ENCODE measurements at regions not wholly inside any gene's neighbourhood (a gene's known extent, or its start where the extent isn't known, plus 50 kb on each side); places are given as distances from the start of the nearest gene placed in this dataset.

- H2BK120ac ChIP-seq (ENCODE audit: insufficient read depth, low read length, poor library complexity), result no peak overlapping the region
- no peak overlapping the region for H3K4me2 ChIP-seq (ENCODE audit: low read length)
- H3K23ac ChIP-seq (ENCODE audit: low read length), result no peak overlapping the region
- peaks cover 2% of the 10 kb centered on the region for H3K27me3 ChIP-seq (ENCODE audit: insufficient read depth, low read length)
- no peak overlapping the region for H3K4ac ChIP-seq (ENCODE audit: low read depth, low read length)
- H3K9ac ChIP-seq (ENCODE audit: low read length), result no peak overlapping the region
- no peak overlapping the region for H2AK5ac ChIP-seq (ENCODE audit: low read length)
- H4K8ac ChIP-seq (ENCODE audit: low read depth, low read length), result no peak overlapping the region
- no peak overlapping the region for H3K18ac ChIP-seq (ENCODE audit: low read length)
- H3K79me1 ChIP-seq (ENCODE audit: low read length), result no peaks in the 10 kb centered on the region
- H3K9me3 ChIP-seq (ENCODE audit: insufficient read depth, low read depth, low read length), result no peaks in the 10 kb centered on the region
- no peak overlapping the region for H2BK12ac ChIP-seq (ENCODE audit: low read length)
- no peak overlapping the region for H4K91ac ChIP-seq (ENCODE audit: low read depth, low read length)
- H3K4me1 ChIP-seq (ENCODE audit: control insufficient read depth in 1 of 2, insufficient read depth in 2 of 2, low read length in 2 of 2), result no peaks in the 10 kb centered on the region
- H3K79me2 ChIP-seq (ENCODE audit: control insufficient read depth, insufficient read depth, low read length, poor library complexity), result no peaks in the 10 kb centered on the region
- H3K36me3 ChIP-seq (ENCODE audit: control insufficient read depth in 1 of 2, insufficient read depth in 2 of 2, low read length in 2 of 2), result no peaks in the 10 kb centered on the region
- H3K27ac ChIP-seq (ENCODE audit: low read depth, low read length), result no peak overlapping the region
- no peak overlapping the region for H2BK5ac ChIP-seq (ENCODE audit: low read depth, low read length, poor library complexity)
- H2AFZ ChIP-seq (ENCODE audit: insufficient read depth, low read length, poor library complexity), result no peak overlapping the region
- H4K12ac ChIP-seq (ENCODE audit: low read depth, low read length), result no peak overlapping the region
- no peak overlapping the region for H3K4me3 ChIP-seq (ENCODE audit: low read depth, low read length)
- no CpG with 5 or more reads among the region's 4 CpGs for WGBS (ENCODE audit: extremely low coverage, insufficient coverage, insufficient read length)
- no peak overlapping the region for H3K14ac ChIP-seq (ENCODE audit: low read length)
- no peak for DNase-seq
Observed at GRCh38 chr10:9096288-9096687, 1041.8 kb downstream of the GATA3 start.

- Histone ChIP-seq H2AFZ (ENCODE audit: insufficient read depth, low read length, poor library complexity) (no peak overlapping the region), H4K91ac (ENCODE audit: low read depth, low read length) (no peak overlapping the region), H3K4ac (ENCODE audit: low read depth, low read length) (no peak overlapping the region), H3K23ac (ENCODE audit: low read length) (no peak overlapping the region), H4K8ac (ENCODE audit: low read depth, low read length) (no peak overlapping the region), H3K4me2 (ENCODE audit: low read length) (no peak overlapping the region), H2BK120ac (ENCODE audit: insufficient read depth, low read length, poor library complexity) (no peak overlapping the region), H3K9me3 (ENCODE audit: insufficient read depth, low read depth, low read length) (no peaks in the 10 kb centered on the region), H2BK5ac (ENCODE audit: low read depth, low read length, poor library complexity) (no peak overlapping the region), H3K36me3 (ENCODE audit: control insufficient read depth in 1 of 2, insufficient read depth in 2 of 2, low read length in 2 of 2) (no peaks in the 10 kb centered on the region), H3K79me1 (ENCODE audit: low read length) (no peaks in the 10 kb centered on the region), H4K12ac (ENCODE audit: low read depth, low read length) (no peak overlapping the region), H3K27ac (ENCODE audit: low read depth, low read length) (no peak overlapping the region), H3K27me3 (ENCODE audit: insufficient read depth, low read length) (peaks cover 2% of the 10 kb centered on the region), H2AK5ac (ENCODE audit: low read length) (no peak overlapping the region), H3K4me1 (ENCODE audit: control insufficient read depth in 1 of 2, insufficient read depth in 2 of 2, low read length in 2 of 2) (no peaks in the 10 kb centered on the region), H2BK12ac (ENCODE audit: low read length) (no peak overlapping the region), H3K9ac (ENCODE audit: low read length) (no peak overlapping the region), H3K18ac (ENCODE audit: low read length) (no peak overlapping the region), H3K4me3 (ENCODE audit: low read depth, low read length) (no peak overlapping the region), H3K79me2 (ENCODE audit: control insufficient read depth, insufficient read depth, low read length, poor library complexity) (no peaks in the 10 kb centered on the region), H3K14ac (ENCODE audit: low read length) (no peak overlapping the region)
- WGBS (ENCODE audit: extremely low coverage, insufficient coverage, insufficient read length), result no CpG with 5 or more reads among the region's 2 CpGs
- DNase-seq, result peak in 1 of 2 donors; percentile 58
Observed at GRCh38 chr10:9097206-9097990, 1042.9 kb downstream of the GATA3 start.

- H3K4me1 ChIP-seq (ENCODE audit: control insufficient read depth in 1 of 2, insufficient read depth in 2 of 2, low read length in 2 of 2), result no peaks in the 10 kb centered on the region
- H3K4me2 ChIP-seq (ENCODE audit: low read length), result no peak overlapping the region
- H3K9ac ChIP-seq (ENCODE audit: low read length), result no peak overlapping the region
- H3K79me1 ChIP-seq (ENCODE audit: low read length), result no peaks in the 10 kb centered on the region
- H2BK120ac ChIP-seq (ENCODE audit: insufficient read depth, low read length, poor library complexity), result no peak overlapping the region
- H4K91ac ChIP-seq (ENCODE audit: low read depth, low read length), result no peak overlapping the region
- H3K4me3 ChIP-seq (ENCODE audit: low read depth, low read length), result no peak overlapping the region
- H3K18ac ChIP-seq (ENCODE audit: low read length), result no peak overlapping the region
- H3K27ac ChIP-seq (ENCODE audit: low read depth, low read length), result no peak overlapping the region
- H3K36me3 ChIP-seq (ENCODE audit: control insufficient read depth in 1 of 2, insufficient read depth in 2 of 2, low read length in 2 of 2), result no peaks in the 10 kb centered on the region
- no peak overlapping the region for H3K14ac ChIP-seq (ENCODE audit: low read length)
- H3K4ac ChIP-seq (ENCODE audit: low read depth, low read length), result no peak overlapping the region
- H2AFZ ChIP-seq (ENCODE audit: insufficient read depth, low read length, poor library complexity), result no peak overlapping the region
- H4K12ac ChIP-seq (ENCODE audit: low read depth, low read length), result no peak overlapping the region
- no peaks in the 10 kb centered on the region for H3K79me2 ChIP-seq (ENCODE audit: control insufficient read depth, insufficient read depth, low read length, poor library complexity)
- no peaks in the 10 kb centered on the region for H3K9me3 ChIP-seq (ENCODE audit: insufficient read depth, low read depth, low read length)
- H2BK12ac ChIP-seq (ENCODE audit: low read length), result no peak overlapping the region
- no peak overlapping the region for H2AK5ac ChIP-seq (ENCODE audit: low read length)
- no peak overlapping the region for H4K8ac ChIP-seq (ENCODE audit: low read depth, low read length)
- H3K27me3 ChIP-seq (ENCODE audit: insufficient read depth, low read length), result peaks cover 2% of the 10 kb centered on the region
- no peak for DNase-seq
- no peak overlapping the region for H2BK5ac ChIP-seq (ENCODE audit: low read depth, low read length, poor library complexity)
- WGBS (ENCODE audit: extremely low coverage, insufficient coverage, insufficient read length), result no CpG with 5 or more reads among the region's 4 CpGs
- H3K23ac ChIP-seq (ENCODE audit: low read length), result no peak overlapping the region
Observed at GRCh38 chr10:9097991-9098306, 1043.5 kb downstream of the GATA3 start.

GRCh38 chr10:9102026-9102425 lies 1047.5 kb downstream of the GATA3 start:
- no CpG with 5 or more reads among the region's 4 CpGs for WGBS (ENCODE audit: extremely low coverage, insufficient coverage, insufficient read length)
- no peak overlapping the region for H4K12ac ChIP-seq (ENCODE audit: low read depth, low read length)
- no peak overlapping the region for H3K14ac ChIP-seq (ENCODE audit: low read length)
- H3K79me1 ChIP-seq (ENCODE audit: low read length), result no peaks in the 10 kb centered on the region
- H2BK12ac ChIP-seq (ENCODE audit: low read length), result no peak overlapping the region
- peaks cover 2% of the 10 kb centered on the region for H3K27me3 ChIP-seq (ENCODE audit: insufficient read depth, low read length)
- H2BK5ac ChIP-seq (ENCODE audit: low read depth, low read length, poor library complexity), result no peak overlapping the region
- peak in 1 of 2 donors; percentile 28 for DNase-seq
- H4K8ac ChIP-seq (ENCODE audit: low read depth, low read length), result no peak overlapping the region
- no peak overlapping the region for H4K91ac ChIP-seq (ENCODE audit: low read depth, low read length)
- no peak overlapping the region for H2BK120ac ChIP-seq (ENCODE audit: insufficient read depth, low read length, poor library complexity)
- no peak overlapping the region for H3K18ac ChIP-seq (ENCODE audit: low read length)
- H3K23ac ChIP-seq (ENCODE audit: low read length), result no peak overlapping the region
- H3K9me3 ChIP-seq (ENCODE audit: insufficient read depth, low read depth, low read length), result no peaks in the 10 kb centered on the region
- no peak overlapping the region for H3K4me2 ChIP-seq (ENCODE audit: low read length)
- H2AFZ ChIP-seq (ENCODE audit: insufficient read depth, low read length, poor library complexity), result no peak overlapping the region
- H3K36me3 ChIP-seq (ENCODE audit: control insufficient read depth in 1 of 2, insufficient read depth in 2 of 2, low read length in 2 of 2), result no peaks in the 10 kb centered on the region
- H3K4me1 ChIP-seq (ENCODE audit: control insufficient read depth in 1 of 2, insufficient read depth in 2 of 2, low read length in 2 of 2), result no peaks in the 10 kb centered on the region
- no peak overlapping the region for H3K4me3 ChIP-seq (ENCODE audit: low read depth, low read length)
- no peak overlapping the region for H3K27ac ChIP-seq (ENCODE audit: low read depth, low read length)
- no peak overlapping the region for H3K9ac ChIP-seq (ENCODE audit: low read length)
- no peaks in the 10 kb centered on the region for H3K79me2 ChIP-seq (ENCODE audit: control insufficient read depth, insufficient read depth, low read length, poor library complexity)
- H2AK5ac ChIP-seq (ENCODE audit: low read length), result no peak overlapping the region
- no peak overlapping the region for H3K4ac ChIP-seq (ENCODE audit: low read depth, low read length)
